ENCODE measurements at regions not wholly inside any gene's neighbourhood (a gene's known extent, or its start where the extent isn't known, plus 50 kb on each side); places are given as distances from the start of the nearest gene placed in this dataset.

GRCh38 chr16:73408311-73408710 is 360.4 kb upstream of the ZFHX3 start:
- Histone ChIP-seq H3K23ac (ENCODE audit: low read length in 2 of 2) (no peak overlapping the region), H3K4me3 (ENCODE audit: insufficient read depth in 1 of 2, low read depth in 1 of 2, low read length in 2 of 2) (no peak overlapping the region), H2BK5ac (ENCODE audit: low read depth, low read length, poor library complexity, severe bottlenecking) (no peak overlapping the region), H2AK5ac (ENCODE audit: low read length, severe bottlenecking) (no peak overlapping the region), H2AFZ (ENCODE audit: low read depth, low read length) (no peak overlapping the region), H2BK120ac (ENCODE audit: low read depth, low read length) (no peak overlapping the region), H2BK15ac (ENCODE audit: low read depth, poor library complexity, severe bottlenecking) (no peak overlapping the region), H3K36me3 (ENCODE audit: control insufficient read depth in 1 of 2, insufficient read depth in 2 of 2, low read depth in 1 of 2, low read length in 2 of 2) (no peaks in the 10 kb centered on the region), H2BK12ac (ENCODE audit: low read length in 2 of 2) (no peak overlapping the region), H3K9me3 (ENCODE audit: control insufficient read depth, low read length) (no peaks in the 10 kb centered on the region), H3K14ac (ENCODE audit: low read length in 2 of 2) (no peak overlapping the region), H3K9ac (ENCODE audit: low read length) (no peak overlapping the region), H3K4me1 (ENCODE audit: control insufficient read depth, insufficient read depth, low read depth, low read length) (no peaks in the 10 kb centered on the region), H3K4ac (ENCODE audit: low read depth in 1 of 2, low read length in 2 of 2) (no peak overlapping the region), H3K27ac (ENCODE audit: low read length, poor library complexity, severe bottlenecking) (no peak overlapping the region), H4K8ac (ENCODE audit: low read length) (no peak overlapping the region), H3K27me3 (ENCODE audit: control insufficient read depth in 1 of 2, insufficient read depth in 1 of 2, low read length in 2 of 2) (peaks cover 0 to 5% of the 10 kb centered on the region in 2 experiments), H3K4me2 (ENCODE audit: low read length, poor library complexity, severe bottlenecking) (no peak overlapping the region), H4K91ac (ENCODE audit: low read length) (no peak overlapping the region), H3K79me1 (replicated peaks; ENCODE audit: low read length, poor library complexity, severe bottlenecking) (no peaks in the 10 kb centered on the region), H3K18ac (ENCODE audit: low read depth in 1 of 2, low read length in 2 of 2) (no peak overlapping the region)
- 56% methylated on average over 7 of the region's 7 CpGs for WGBS
- no peak for DNase-seq

- WGBS, result 87% methylated on average over 11 of the region's 11 CpGs
- Histone ChIP-seq H3K4ac (ENCODE audit: low read depth in 1 of 2, low read length in 2 of 2) (no peak overlapping the region), H3K36me3 (ENCODE audit: control insufficient read depth in 1 of 2, insufficient read depth in 2 of 2, low read depth in 1 of 2, low read length in 2 of 2) (no peaks in the 10 kb centered on the region), H3K9me3 (ENCODE audit: control insufficient read depth, low read length) (no peaks in the 10 kb centered on the region), H2AK5ac (ENCODE audit: low read length, severe bottlenecking) (no peak overlapping the region), H4K91ac (ENCODE audit: low read length) (no peak overlapping the region), H3K4me3 (ENCODE audit: insufficient read depth in 1 of 2, low read depth in 1 of 2, low read length in 2 of 2) (no peak overlapping the region), H3K9ac (ENCODE audit: low read length) (no peak overlapping the region), H2BK12ac (ENCODE audit: low read length in 2 of 2) (no peak overlapping the region), H2AFZ (ENCODE audit: low read depth, low read length) (no peak overlapping the region), H4K8ac (ENCODE audit: low read length) (no peak overlapping the region), H3K4me1 (ENCODE audit: control insufficient read depth, insufficient read depth, low read depth, low read length) (no peaks in the 10 kb centered on the region), H3K18ac (ENCODE audit: low read depth in 1 of 2, low read length in 2 of 2) (no peak overlapping the region), H2BK120ac (ENCODE audit: low read depth, low read length) (no peak overlapping the region), H3K27me3 (ENCODE audit: control insufficient read depth in 1 of 2, insufficient read depth in 1 of 2, low read length in 2 of 2) (peaks cover 0 to 5% of the 10 kb centered on the region in 2 experiments), H2BK15ac (ENCODE audit: low read depth, poor library complexity, severe bottlenecking) (no peak overlapping the region), H3K27ac (ENCODE audit: low read length, poor library complexity, severe bottlenecking) (no peak overlapping the region), H3K79me1 (replicated peaks; ENCODE audit: low read length, poor library complexity, severe bottlenecking) (no peaks in the 10 kb centered on the region), H3K4me2 (ENCODE audit: low read length, poor library complexity, severe bottlenecking) (no peak overlapping the region), H3K23ac (ENCODE audit: low read length in 2 of 2) (no peak overlapping the region), H2BK5ac (ENCODE audit: low read depth, low read length, poor library complexity, severe bottlenecking) (no peak overlapping the region), H3K14ac (ENCODE audit: low read length in 2 of 2) (no peak overlapping the region)
- no peak for DNase-seq
These were observed 357.9 kb upstream of the ZFHX3 start for GRCh38 chr16:73405851-73406250.

GRCh38 chr16:73404001-73404400 is 356.1 kb upstream of the ZFHX3 start:
- Histone ChIP-seq H2BK120ac (ENCODE audit: low read depth, low read length) (no peak overlapping the region), H3K9me3 (ENCODE audit: control insufficient read depth, low read length) (peaks cover 7% of the 10 kb centered on the region), H3K9ac (ENCODE audit: low read length) (no peak overlapping the region), H3K4ac (ENCODE audit: low read depth in 1 of 2, low read length in 2 of 2) (no peak overlapping the region), H3K14ac (ENCODE audit: low read length in 2 of 2) (no peak overlapping the region), H2BK15ac (ENCODE audit: low read depth, poor library complexity, severe bottlenecking) (no peak overlapping the region), H3K4me1 (ENCODE audit: control insufficient read depth, insufficient read depth, low read depth, low read length) (no peaks in the 10 kb centered on the region), H3K27ac (ENCODE audit: low read length, poor library complexity, severe bottlenecking) (no peak overlapping the region), H3K27me3 (ENCODE audit: control insufficient read depth in 1 of 2, insufficient read depth in 1 of 2, low read length in 2 of 2) (peaks cover 0 to 5% of the 10 kb centered on the region in 2 experiments), H2BK5ac (ENCODE audit: low read depth, low read length, poor library complexity, severe bottlenecking) (no peak overlapping the region), H4K91ac (ENCODE audit: low read length) (no peak overlapping the region), H3K4me2 (ENCODE audit: low read length, poor library complexity, severe bottlenecking) (no peak overlapping the region), H3K36me3 (ENCODE audit: control insufficient read depth in 1 of 2, insufficient read depth in 2 of 2, low read depth in 1 of 2, low read length in 2 of 2) (no peaks in the 10 kb centered on the region), H2AFZ (ENCODE audit: low read depth, low read length) (no peak overlapping the region), H3K4me3 (ENCODE audit: insufficient read depth in 1 of 2, low read depth in 1 of 2, low read length in 2 of 2) (no peak overlapping the region), H3K79me1 (replicated peaks; ENCODE audit: low read length, poor library complexity, severe bottlenecking) (no peaks in the 10 kb centered on the region), H3K23ac (ENCODE audit: low read length in 2 of 2) (no peak overlapping the region), H4K8ac (ENCODE audit: low read length) (no peak overlapping the region), H2AK5ac (ENCODE audit: low read length, severe bottlenecking) (no peak overlapping the region), H2BK12ac (ENCODE audit: low read length in 2 of 2) (no peak overlapping the region), H3K18ac (ENCODE audit: low read depth in 1 of 2, low read length in 2 of 2) (no peak overlapping the region)
- no peak for DNase-seq

GRCh38 chr16:73403291-73403690 is 355.4 kb upstream of the ZFHX3 start:
- Histone ChIP-seq H2AFZ (ENCODE audit: low read depth, low read length) (no peak overlapping the region), H3K4me2 (ENCODE audit: low read length, poor library complexity, severe bottlenecking) (no peak overlapping the region), H2AK5ac (ENCODE audit: low read length, severe bottlenecking) (no peak overlapping the region), H2BK5ac (ENCODE audit: low read depth, low read length, poor library complexity, severe bottlenecking) (no peak overlapping the region), H3K4ac (ENCODE audit: low read depth in 1 of 2, low read length in 2 of 2) (no peak overlapping the region), H4K91ac (ENCODE audit: low read length) (no peak overlapping the region), H3K9me3 (ENCODE audit: control insufficient read depth, low read length) (peaks cover 7% of the 10 kb centered on the region), H3K9ac (ENCODE audit: low read length) (no peak overlapping the region), H4K8ac (ENCODE audit: low read length) (no peak overlapping the region), H2BK120ac (ENCODE audit: low read depth, low read length) (no peak overlapping the region), H3K18ac (ENCODE audit: low read depth in 1 of 2, low read length in 2 of 2) (no peak overlapping the region), H3K14ac (ENCODE audit: low read length in 2 of 2) (no peak overlapping the region), H3K27me3 (ENCODE audit: control insufficient read depth in 1 of 2, insufficient read depth in 1 of 2, low read length in 2 of 2) (peaks cover 0 to 5% of the 10 kb centered on the region in 2 experiments), H3K27ac (ENCODE audit: low read length, poor library complexity, severe bottlenecking) (no peak overlapping the region), H3K4me1 (ENCODE audit: control insufficient read depth, insufficient read depth, low read depth, low read length) (no peaks in the 10 kb centered on the region), H3K23ac (ENCODE audit: low read length in 2 of 2) (no peak overlapping the region), H2BK12ac (ENCODE audit: low read length in 2 of 2) (no peak overlapping the region), H2BK15ac (ENCODE audit: low read depth, poor library complexity, severe bottlenecking) (no peak overlapping the region), H3K79me1 (replicated peaks; ENCODE audit: low read length, poor library complexity, severe bottlenecking) (no peaks in the 10 kb centered on the region), H3K4me3 (ENCODE audit: insufficient read depth in 1 of 2, low read depth in 1 of 2, low read length in 2 of 2) (no peak overlapping the region), H3K36me3 (ENCODE audit: control insufficient read depth in 1 of 2, insufficient read depth in 2 of 2, low read depth in 1 of 2, low read length in 2 of 2) (no peaks in the 10 kb centered on the region)
- DNase-seq, result no peak
- WGBS, result 93% methylated on average over 12 of the region's 12 CpGs

Data from mesenchymal stem cell (in vitro differentiated cells and primary cell).